Naive thymus-derived CD4-positive, alpha-beta T cell (primary cell): ENCODE measurements at regions not wholly inside any gene's neighbourhood (a gene's known extent, or its start where the extent isn't known, plus 50 kb on each side); places are given as distances from the start of the nearest gene placed in this dataset.

Experiments
- ATAC-seq: fragments of 150-1000 bp; cut with Tn5 transposase; 2 replicates; pipeline ENCODE4 v1.10.0; 2021; ENCODE audit warnings: mild to moderate bottlenecking, moderate library complexity
- CTCF ChIA-PET: fragments of 350-600 bp; sonication (Branson Sonifier 250); formaldehyde crosslinking; loops from one replicate; lab custom pipeline; 2021; ENCODE audit warnings: antibody characterized with exemption; lab: Charles Lee
- POLR2A ChIA-PET: fragments of 350-600 bp; sonication (Branson Sonifier 250); formaldehyde crosslinking; loops from one replicate; lab custom pipeline; 2021; ENCODE audit warnings: antibody characterized with exemption, inconsistent platforms; lab: Charles Lee
- DNase-seq, 9 donors: peaks; one replicate each; pipeline versions ENCODE4 v3.0.0 to v3.0.0-alpha.2; 2020 to 2022; ENCODE audit warnings: mixed read lengths in 1 of 9
- H3K27ac ChIP-seq: one replicate; pipeline ENCODE4 v1.7.0; 2013; ENCODE audit warnings: mild to moderate bottlenecking, low read depth, low read length, moderate library complexity
- H3K27me3 ChIP-seq, 2 donors: one replicate each; pipeline ENCODE4 v1.7.0; 2013; ENCODE audit warnings: low read length in 2 of 2, mild to moderate bottlenecking in 2 of 2, moderate library complexity in 2 of 2; ENCODE audit not compliant: control insufficient read depth in 2 of 2, insufficient read depth in 2 of 2
- H3K36me3 ChIP-seq, 3 experiments: 1 replicate in 2 of 3; 2 replicates in 1 of 3; pipeline ENCODE4 v1.7.0; 2013; ENCODE audit warnings: low read length in 3 of 3, mild to moderate bottlenecking in 3 of 3, moderate library complexity in 1 of 3; ENCODE audit not compliant: insufficient read depth in 3 of 3, control insufficient read depth in 2 of 3
- H3K4me1 ChIP-seq, 2 donors: one replicate each; pipeline ENCODE4 v1.7.0; 2013; ENCODE audit warnings: low read length in 2 of 2, mild to moderate bottlenecking in 2 of 2, moderate library complexity in 1 of 2; ENCODE audit not compliant: control insufficient read depth in 2 of 2, insufficient read depth in 2 of 2
- H3K4me3 ChIP-seq: 2 replicates; pipeline ENCODE4 v1.7.0; 2013; ENCODE audit warnings: mild to moderate bottlenecking, low read length
- H3K9me3 ChIP-seq, 3 experiments: 1 replicate in 2 of 3; 2 replicates in 1 of 3; pipeline ENCODE4 v1.7.0; 2013; ENCODE audit warnings: low read length in 3 of 3; ENCODE audit not compliant: control insufficient read depth in 2 of 3
- H3K27ac Mint-ChIP-seq, 9 donors: one replicate each; pipeline ENCODE4 v1.8.0; 2020 to 2022; ENCODE audit warnings: mixed read lengths in 9 of 9, mild to moderate bottlenecking in 8 of 9, moderate library complexity in 5 of 9, inconsistent platforms in 2 of 9
- H3K27me3 Mint-ChIP-seq, 5 donors: one replicate each; pipeline ENCODE4 v1.8.0; 2021 to 2022; ENCODE audit warnings: mixed read lengths in 5 of 5, mild to moderate bottlenecking in 1 of 5
- H3K36me3 Mint-ChIP-seq, 5 donors: one replicate each; pipeline ENCODE4 v1.8.0; 2020 to 2022; ENCODE audit warnings: mixed read lengths in 5 of 5, mild to moderate bottlenecking in 3 of 5, inconsistent platforms in 1 of 5
- H3K4me1 Mint-ChIP-seq, 7 donors: one replicate each; pipeline ENCODE4 v1.8.0; 2020 to 2022; ENCODE audit warnings: mixed read lengths in 7 of 7, mild to moderate bottlenecking in 3 of 7, inconsistent platforms in 1 of 7
- H3K4me3 Mint-ChIP-seq, 10 donors: one replicate each; pipeline ENCODE4 v1.8.0; 2020 to 2022; ENCODE audit warnings: mild to moderate bottlenecking in 10 of 10, mixed read lengths in 10 of 10, moderate library complexity in 6 of 10, inconsistent platforms in 2 of 10
- H3K9me3 Mint-ChIP-seq, 11 donors: one replicate each; pipeline ENCODE4 v1.8.0; 2020 to 2022; ENCODE audit warnings: mixed read lengths in 11 of 11, mild to moderate bottlenecking in 4 of 11, inconsistent platforms in 1 of 11, moderate library complexity in 1 of 11
- intact Hi-C, 2 donors: fragments of 100-400 bp; cut with micrococcal nuclease; formaldehyde crosslinking; loops; one replicate each; pipeline ENCODE4 v1.15.1; 2023

- no peaks in the 10 kb centered on the region for H3K36me3 Mint-ChIP-seq
Observed at GRCh38 chr3:66165660-66166059, 55.1 kb upstream of the SLC25A26 start.

GRCh38 chr3:66164155-66164554 is 56.6 kb upstream of the SLC25A26 start:
- Mint-ChIP-seq H3K9me3 (peaks cover 0 to 22% (median 4%) of the 10 kb centered on the region in 11 donors), H3K27me3 (peaks cover 0 to 21% (median 8%) of the 10 kb centered on the region in 5 donors), H3K4me1 (no peaks in the 10 kb centered on the region), H3K27ac (no peak overlapping the region), H3K36me3 (no peaks in the 10 kb centered on the region), H3K4me3 (no peak overlapping the region)
- Histone ChIP-seq H3K27ac (no peak overlapping the region), H3K36me3 (no peaks in the 10 kb centered on the region), H3K4me3 (no peak overlapping the region), H3K4me1 (no peaks in the 10 kb centered on the region), H3K9me3 (no peaks in the 10 kb centered on the region), H3K27me3 (no peaks in the 10 kb centered on the region)
- CTCF ChIA-PET = no interaction called here
- intact Hi-C loops = no loop called here
- DNase-seq (no peak), ATAC-seq (no peak)
- POLR2A ChIA-PET = no interaction called here

More at GRCh38 chr3:66165660-66166059, 55.1 kb upstream of the SLC25A26 start:
- DNase-seq (no peak), ATAC-seq (no peak)
- Mint-ChIP-seq H3K4me1 (no peaks in the 10 kb centered on the region), H3K27ac (no peak overlapping the region), H3K27me3 (peaks cover 0 to 25% (median 8%) of the 10 kb centered on the region in 5 donors), H3K4me3 (no peak overlapping the region), H3K9me3 (peaks cover 0 to 22% (median 4%) of the 10 kb centered on the region in 11 donors)
- ChIA-PET CTCF (no interaction called here), POLR2A (no interaction called here)
- Histone ChIP-seq H3K9me3 (no peaks in the 10 kb centered on the region), H3K4me1 (no peaks in the 10 kb centered on the region), H3K27me3 (no peaks in the 10 kb centered on the region), H3K4me3 (no peak overlapping the region), H3K36me3 (no peaks in the 10 kb centered on the region), H3K27ac (no peak overlapping the region)
- intact Hi-C loops = no loop called here

- ATAC-seq (no peak), DNase-seq (no peak)
- Mint-ChIP-seq H3K9me3 (peaks cover 0 to 22% (median 4%) of the 10 kb centered on the region in 11 donors), H3K27me3 (peaks cover 0 to 21% (median 8%) of the 10 kb centered on the region in 5 donors), H3K4me3 (no peak overlapping the region), H3K27ac (no peak overlapping the region), H3K4me1 (no peaks in the 10 kb centered on the region), H3K36me3 (no peaks in the 10 kb centered on the region)
- Histone ChIP-seq H3K27ac (no peak overlapping the region), H3K4me1 (no peaks in the 10 kb centered on the region), H3K36me3 (no peaks in the 10 kb centered on the region), H3K9me3 (no peaks in the 10 kb centered on the region), H3K27me3 (no peaks in the 10 kb centered on the region), H3K4me3 (no peak overlapping the region)
- ChIA-PET CTCF (no interaction called here), POLR2A (no interaction called here)
- intact Hi-C loops = no loop called here
Observed at GRCh38 chr3:66163222-66163621, 57.6 kb upstream of the SLC25A26 start.

- intact Hi-C loops = no loop called here
- Histone ChIP-seq H3K27me3 (no peaks in the 10 kb centered on the region), H3K4me3 (no peak overlapping the region), H3K9me3 (no peaks in the 10 kb centered on the region), H3K4me1 (no peaks in the 10 kb centered on the region), H3K27ac (no peak overlapping the region), H3K36me3 (no peaks in the 10 kb centered on the region)
- Mint-ChIP-seq H3K27me3 (peaks cover 0 to 23% (median 8%) of the 10 kb centered on the region in 5 donors), H3K4me1 (no peaks in the 10 kb centered on the region), H3K4me3 (no peak overlapping the region), H3K9me3 (peaks cover 0 to 22% (median 4%) of the 10 kb centered on the region in 11 donors), H3K27ac (no peak overlapping the region), H3K36me3 (no peaks in the 10 kb centered on the region)
- ChIA-PET POLR2A (no interaction called here), CTCF (no interaction called here)
- ATAC-seq = no peak
- no peak for DNase-seq
Observed at GRCh38 chr3:66162766-66163165, 58.0 kb upstream of the SLC25A26 start.

- no peaks in the 10 kb centered on the region for H3K27me3 ChIP-seq
- H3K4me3 ChIP-seq = no peak overlapping the region
- ChIA-PET POLR2A (no interaction called here), CTCF (no interaction called here)
- H3K27me3 Mint-ChIP-seq = peaks cover 0 to 20% (median 13%) of the 10 kb centered on the region in 5 donors
- H3K36me3 Mint-ChIP-seq = no peaks in the 10 kb centered on the region
- H3K4me1 Mint-ChIP-seq = no peaks in the 10 kb centered on the region
- H3K27ac Mint-ChIP-seq = no peak overlapping the region
- no peaks in the 10 kb centered on the region for H3K36me3 ChIP-seq
- intact Hi-C loops = no loop called here
- ATAC-seq (no peak), DNase-seq (no peak)
- H3K4me1 ChIP-seq = no peaks in the 10 kb centered on the region
- no peak overlapping the region for H3K27ac ChIP-seq
- peaks cover 0 to 4% (median 0%) of the 10 kb centered on the region in 11 donors for H3K9me3 Mint-ChIP-seq
- H3K4me3 Mint-ChIP-seq = no peak overlapping the region
- no peaks in the 10 kb centered on the region for H3K9me3 ChIP-seq
Observed at GRCh38 chr3:66158933-66159683, 61.7 kb upstream of the SLC25A26 start.

GRCh38 chr3:66154444-66154861 is 66.3 kb upstream of the SLC25A26 start:
- Mint-ChIP-seq H3K4me1 (no peaks in the 10 kb centered on the region), H3K4me3 (no peak overlapping the region), H3K27me3 (peaks cover 3 to 12% (median 5%) of the 10 kb centered on the region in 5 donors), H3K9me3 (no peaks in the 10 kb centered on the region), H3K27ac (no peak overlapping the region), H3K36me3 (no peaks in the 10 kb centered on the region)
- Histone ChIP-seq H3K9me3 (no peaks in the 10 kb centered on the region), H3K27ac (no peak overlapping the region), H3K27me3 (no peaks in the 10 kb centered on the region), H3K4me1 (no peaks in the 10 kb centered on the region), H3K4me3 (no peak overlapping the region), H3K36me3 (no peaks in the 10 kb centered on the region)
- intact Hi-C loops = no loop called here
- DNase-seq (no peak), ATAC-seq (no peak)
- CTCF ChIA-PET = no interaction called here
- POLR2A ChIA-PET = no interaction called here
